ENCODE measurements at regions not wholly inside any gene's neighbourhood (a gene's known extent, or its start where the extent isn't known, plus 50 kb on each side); places are given as distances from the start of the nearest gene placed in this dataset.

GRCh38 chr4:96602661-96603060, 762.8 kb downstream of the PDHA2 start:
- TF ChIP-seq, protein P1, sequence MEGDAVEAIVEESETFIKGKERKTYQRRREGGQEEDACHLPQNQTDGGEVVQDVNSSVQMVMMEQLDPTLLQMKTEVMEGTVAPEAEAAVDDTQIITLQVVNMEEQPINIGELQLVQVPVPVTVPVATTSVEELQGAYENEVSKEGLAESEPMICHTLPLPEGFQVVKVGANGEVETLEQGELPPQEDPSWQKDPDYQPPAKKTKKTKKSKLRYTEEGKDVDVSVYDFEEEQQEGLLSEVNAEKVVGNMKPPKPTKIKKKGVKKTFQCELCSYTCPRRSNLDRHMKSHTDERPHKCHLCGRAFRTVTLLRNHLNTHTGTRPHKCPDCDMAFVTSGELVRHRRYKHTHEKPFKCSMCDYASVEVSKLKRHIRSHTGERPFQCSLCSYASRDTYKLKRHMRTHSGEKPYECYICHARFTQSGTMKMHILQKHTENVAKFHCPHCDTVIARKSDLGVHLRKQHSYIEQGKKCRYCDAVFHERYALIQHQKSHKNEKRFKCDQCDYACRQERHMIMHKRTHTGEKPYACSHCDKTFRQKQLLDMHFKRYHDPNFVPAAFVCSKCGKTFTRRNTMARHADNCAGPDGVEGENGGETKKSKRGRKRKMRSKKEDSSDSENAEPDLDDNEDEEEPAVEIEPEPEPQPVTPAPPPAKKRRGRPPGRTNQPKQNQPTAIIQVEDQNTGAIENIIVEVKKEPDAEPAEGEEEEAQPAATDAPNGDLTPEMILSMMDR (IDR thresholded peaks at IDR 0.05), result no peak
- TF ChIP-seq POLR2A (IDR thresholded peaks at IDR 0.05), result no peak
- Histone ChIP-seq H3K4me1 (no peaks in the 10 kb centered on the region), H3K27ac (no peak overlapping the region), H3K27me3 (peaks cover 0 to 4% of the 10 kb centered on the region in 2 donors), H3K9me3 (no peaks in the 10 kb centered on the region), H3K36me3 (no peaks in the 10 kb centered on the region), H3K4me3 (no peak overlapping the region)
- intact Hi-C loops (cut with DNase I; ENCODE audit: low total_unique reads), result no loop called here
- no peak for DNase-seq

GRCh38 chr4:96603641-96604040, 763.7 kb downstream of the PDHA2 start:
- intact Hi-C loops (cut with DNase I; ENCODE audit: low total_unique reads), result no loop called here
- Histone ChIP-seq H3K27me3 (peaks cover 0 to 4% of the 10 kb centered on the region in 2 donors), H3K4me1 (no peaks in the 10 kb centered on the region), H3K27ac (no peak overlapping the region), H3K36me3 (no peaks in the 10 kb centered on the region), H3K9me3 (no peaks in the 10 kb centered on the region), H3K4me3 (no peak overlapping the region)
- TF ChIP-seq POLR2A (IDR thresholded peaks at IDR 0.05), result no peak
- TF ChIP-seq, protein P1 (IDR thresholded peaks at IDR 0.05), result no peak
- DNase-seq, result no peak

DNA sequence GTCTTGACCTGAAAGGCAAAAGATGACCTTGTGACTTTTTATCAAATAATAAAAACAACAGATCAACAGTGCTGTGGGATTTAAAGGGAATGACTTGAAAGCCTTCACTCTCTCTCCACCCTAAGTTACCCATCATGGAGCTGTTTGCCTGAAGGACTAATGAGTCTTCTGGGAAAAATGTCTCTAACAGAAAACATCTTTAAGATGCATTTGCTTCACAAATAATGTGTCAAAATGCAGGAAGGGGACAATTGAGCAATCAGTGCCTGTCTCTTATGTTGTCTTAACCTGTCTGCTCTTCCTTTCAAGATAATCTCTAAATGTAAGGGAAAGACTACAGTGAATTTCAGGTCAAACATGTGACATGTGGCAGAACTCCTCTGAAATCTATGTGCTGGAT, 766.6 kb downstream of the PDHA2 start:
- Histone ChIP-seq H3K27ac (no peak overlapping the region), H3K36me3 (no peaks in the 10 kb centered on the region), H3K4me3 (no peak overlapping the region), H3K27me3 (peaks cover 0 to 4% of the 10 kb centered on the region in 2 donors), H3K9me3 (no peaks in the 10 kb centered on the region), H3K4me1 (no peaks in the 10 kb centered on the region)
- TF ChIP-seq, protein P1 (IDR thresholded peaks at IDR 0.05), result no peak
- no peak for TF ChIP-seq POLR2A (IDR thresholded peaks at IDR 0.05)
- intact Hi-C loops (cut with DNase I; ENCODE audit: low total_unique reads), result no loop called here
- no peak for DNase-seq

DNA sequence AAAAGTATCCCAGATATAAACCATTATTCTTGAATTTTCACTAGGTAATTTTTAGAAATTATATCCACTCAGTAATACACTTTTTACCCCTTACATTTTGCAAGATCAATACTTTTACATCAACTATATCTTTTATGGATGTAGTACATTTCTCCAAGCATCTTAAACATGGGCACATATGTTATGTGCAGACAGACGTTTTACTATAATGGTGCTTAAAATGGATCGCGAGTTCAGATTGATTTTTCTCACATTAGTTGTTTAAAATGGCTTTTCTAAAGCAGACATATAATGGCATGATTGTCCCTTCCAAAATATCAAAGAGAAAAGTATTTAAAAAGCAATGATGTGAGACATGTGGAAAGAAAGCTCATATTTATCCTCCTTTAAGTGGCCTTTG, 786.1 kb downstream of the PDHA2 start:
- Histone ChIP-seq H3K36me3 (no peaks in the 10 kb centered on the region), H3K27ac (no peak overlapping the region), H3K4me3 (no peak overlapping the region), H3K27me3 (no peaks in the 10 kb centered on the region), H3K9me3 (no peaks in the 10 kb centered on the region), H3K4me1 (no peaks in the 10 kb centered on the region)
- DNase-seq, result no peak
- TF ChIP-seq, protein P1 (IDR thresholded peaks at IDR 0.05), result no peak
- TF ChIP-seq POLR2A (IDR thresholded peaks at IDR 0.05), result no peak
- intact Hi-C loops (cut with DNase I; ENCODE audit: low total_unique reads), result no loop called here

DNA sequence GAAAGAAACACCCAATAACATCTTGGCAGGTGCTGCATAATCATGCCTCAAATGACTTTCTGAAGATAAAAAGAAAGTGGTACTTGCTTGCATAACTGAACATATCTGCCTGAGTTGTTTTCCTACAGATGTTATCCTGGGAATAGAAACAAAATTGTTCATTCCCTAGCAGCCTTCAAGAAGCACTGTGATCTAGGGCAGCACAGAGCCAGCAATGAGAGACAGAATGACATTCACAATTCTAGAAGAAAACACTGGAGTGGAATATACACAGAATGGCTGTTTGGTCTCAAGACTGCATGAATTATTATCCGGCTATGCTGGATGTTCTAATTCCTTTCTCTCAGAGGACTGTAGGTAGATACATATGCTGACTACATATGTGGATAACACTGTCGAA, 790.9 kb downstream of the PDHA2 start:
- Histone ChIP-seq H3K27ac (no peak overlapping the region), H3K9me3 (no peaks in the 10 kb centered on the region), H3K36me3 (no peaks in the 10 kb centered on the region), H3K4me3 (no peak overlapping the region), H3K4me1 (no peaks in the 10 kb centered on the region), H3K27me3 (no peaks in the 10 kb centered on the region)
- no peak for DNase-seq
- TF ChIP-seq POLR2A (IDR thresholded peaks at IDR 0.05), result no peak
- TF ChIP-seq, protein P1 (IDR thresholded peaks at IDR 0.05), result no peak
- intact Hi-C loops (cut with DNase I; ENCODE audit: low total_unique reads), result no loop called here
